ENCODE measurements at regions not wholly inside any gene's neighbourhood (a gene's known extent, or its start where the extent isn't known, plus 50 kb on each side); places are given as distances from the start of the nearest gene placed in this dataset.

- TF ChIP-seq CSDC2 (CRISPR knock-in tag; IDR thresholded peaks at IDR 0.05) (no peak), ARNTL (CRISPR knock-in tag; IDR thresholded peaks at IDR 0.05; ENCODE audit: borderline replicate concordance, low read depth) (no peak), ZFP30 (CRISPR knock-in tag; IDR thresholded peaks at IDR 0.05) (no peak), PATZ1 (CRISPR knock-in tag; IDR thresholded peaks at IDR 0.05; ENCODE audit: borderline replicate concordance) (no peak), GLIS3 (CRISPR knock-in tag; IDR thresholded peaks at IDR 0.05) (no peak)
Measured at GRCh38 chr3:189003410-189003809, 168.4 kb upstream of the TPRG1 start.
